OCI-LY3 (cell line): ENCODE measurements at regions not wholly inside any gene's neighbourhood (a gene's known extent, or its start where the extent isn't known, plus 50 kb on each side); places are given as distances from the start of the nearest gene placed in this dataset.

Experiments used
- H2AFZ ChIP-seq: fragments of 200-600, 300-600 bp; shearing (Covaris generic); 2 replicates; pipeline ENCODE4 v1.6.0; 2014; ENCODE audit warnings: antibody characterized with exemption, low read depth, low read length
- H3K27ac ChIP-seq: fragments of 200-600, 300-600 bp; sonication (generic); 2 replicates; pipeline ENCODE4 v1.5.1; 2014; ENCODE audit warnings: mild to moderate bottlenecking, low read length, moderate library complexity, mixed read lengths
- H3K27me3 ChIP-seq: fragments of 200-600, 300-600 bp; sonication (generic); 2 replicates; pipeline ENCODE4 v1.6.1; 2014; ENCODE audit warnings: low read depth, low read length, mixed read lengths
- H3K36me3 ChIP-seq: fragments of 200-600, 300-600 bp; sonication (generic); replicated peaks from 2 replicates; pipeline ENCODE3; 2014; ENCODE audit warnings: low read depth, low read length, mixed read lengths
- H3K4me1 ChIP-seq: fragments of 300-600, 200-600 bp; sonication (generic); 2 replicates; pipeline ENCODE4 v1.6.1; 2014; ENCODE audit warnings: low read length, mixed read lengths
- H3K4me2 ChIP-seq: fragments of 200-600, 300-600 bp; sonication (generic); 2 replicates; pipeline ENCODE4 v1.6.1; 2014; ENCODE audit warnings: low read length, mixed read lengths
- H3K4me3 ChIP-seq: fragments of 300-600, 200-600 bp; sonication (generic); 2 replicates; pipeline ENCODE4 v1.5.1; 2014; ENCODE audit warnings: antibody characterized with exemption, mild to moderate bottlenecking, low read length, moderate library complexity
- H3K79me2 ChIP-seq: fragments of 300-600, 200-600 bp; shearing (Covaris generic); 2 replicates; pipeline ENCODE4 v1.6.1; 2014; ENCODE audit warnings: mild to moderate bottlenecking, low read length, mixed read lengths
- H3K9ac ChIP-seq: fragments of 300-600, 200-600 bp; shearing (Covaris generic); 2 replicates; pipeline ENCODE4 v1.6.0; 2014; ENCODE audit warnings: mild to moderate bottlenecking, low read length, moderate library complexity
- H3K9me3 ChIP-seq: fragments of 200-600, 300-600 bp; shearing (Covaris generic); 2 replicates; pipeline ENCODE4 v1.6.1; 2014; ENCODE audit warnings: low read length, mixed read lengths; ENCODE audit not compliant: insufficient read depth
- H4K20me1 ChIP-seq: fragments of 200-600, 300-600 bp; sonication (generic); 2 replicates; pipeline ENCODE4 v1.6.1; 2016; ENCODE audit warnings: low read length, mixed read lengths; ENCODE audit not compliant: insufficient read depth
- EZH2phosphoT487 ChIP-seq: fragments of 200-600 bp; shearing (Covaris generic); IDR thresholded peaks from 2 replicates; pipeline ENCODE4 v1.6.1; 2018; ENCODE audit warnings: antibody characterized with exemption, mixed run types, low read depth
- TF ChIP-seq, protein P1 (sequence below): fragments of 200-600, 300-600 bp; sonication (generic); IDR thresholded peaks from 2 replicates; pipeline ENCODE4 v1.5.1; 2014; ENCODE audit warnings: antibody characterized with exemption, low read length, low read depth

DNA sequence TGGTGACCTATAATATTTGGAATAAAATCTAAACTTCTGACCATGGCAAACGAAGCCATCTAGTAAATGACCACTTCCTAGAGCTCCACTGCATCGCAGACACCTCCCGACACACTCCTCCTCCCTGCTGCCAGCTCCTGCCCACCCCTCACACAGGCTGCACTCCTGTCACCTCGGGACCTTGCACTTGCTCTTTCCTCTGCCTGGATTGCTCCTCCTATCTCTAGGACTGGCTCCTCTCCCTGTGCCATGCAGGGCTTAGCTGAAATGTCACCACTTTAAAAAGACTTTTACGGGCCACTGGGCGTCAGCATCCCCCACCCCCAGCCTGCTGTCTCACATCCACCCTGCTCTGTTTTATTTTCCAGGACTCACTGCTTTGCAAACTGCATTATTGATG, 87.6 kb upstream of the MC3R start:
- H3K4me3 ChIP-seq, result no peak overlapping the region
- H3K9ac ChIP-seq, result no peak overlapping the region
- H2AFZ ChIP-seq, result no peak overlapping the region
- TF ChIP-seq EZH2phosphoT487, result no peak
- TF ChIP-seq, protein P1, sequence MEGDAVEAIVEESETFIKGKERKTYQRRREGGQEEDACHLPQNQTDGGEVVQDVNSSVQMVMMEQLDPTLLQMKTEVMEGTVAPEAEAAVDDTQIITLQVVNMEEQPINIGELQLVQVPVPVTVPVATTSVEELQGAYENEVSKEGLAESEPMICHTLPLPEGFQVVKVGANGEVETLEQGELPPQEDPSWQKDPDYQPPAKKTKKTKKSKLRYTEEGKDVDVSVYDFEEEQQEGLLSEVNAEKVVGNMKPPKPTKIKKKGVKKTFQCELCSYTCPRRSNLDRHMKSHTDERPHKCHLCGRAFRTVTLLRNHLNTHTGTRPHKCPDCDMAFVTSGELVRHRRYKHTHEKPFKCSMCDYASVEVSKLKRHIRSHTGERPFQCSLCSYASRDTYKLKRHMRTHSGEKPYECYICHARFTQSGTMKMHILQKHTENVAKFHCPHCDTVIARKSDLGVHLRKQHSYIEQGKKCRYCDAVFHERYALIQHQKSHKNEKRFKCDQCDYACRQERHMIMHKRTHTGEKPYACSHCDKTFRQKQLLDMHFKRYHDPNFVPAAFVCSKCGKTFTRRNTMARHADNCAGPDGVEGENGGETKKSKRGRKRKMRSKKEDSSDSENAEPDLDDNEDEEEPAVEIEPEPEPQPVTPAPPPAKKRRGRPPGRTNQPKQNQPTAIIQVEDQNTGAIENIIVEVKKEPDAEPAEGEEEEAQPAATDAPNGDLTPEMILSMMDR, result no peak
- no peak overlapping the region for H3K4me2 ChIP-seq
- no peak overlapping the region for H3K27ac ChIP-seq
- H3K79me2 ChIP-seq, result no peaks in the 10 kb centered on the region
- H3K4me1 ChIP-seq, result no peaks in the 10 kb centered on the region
- H4K20me1 ChIP-seq, result no peaks in the 10 kb centered on the region
- no peaks in the 10 kb centered on the region for H3K36me3 ChIP-seq
- no peaks in the 10 kb centered on the region for H3K9me3 ChIP-seq
- peaks cover 42% of the 10 kb centered on the region for H3K27me3 ChIP-seq

DNA sequence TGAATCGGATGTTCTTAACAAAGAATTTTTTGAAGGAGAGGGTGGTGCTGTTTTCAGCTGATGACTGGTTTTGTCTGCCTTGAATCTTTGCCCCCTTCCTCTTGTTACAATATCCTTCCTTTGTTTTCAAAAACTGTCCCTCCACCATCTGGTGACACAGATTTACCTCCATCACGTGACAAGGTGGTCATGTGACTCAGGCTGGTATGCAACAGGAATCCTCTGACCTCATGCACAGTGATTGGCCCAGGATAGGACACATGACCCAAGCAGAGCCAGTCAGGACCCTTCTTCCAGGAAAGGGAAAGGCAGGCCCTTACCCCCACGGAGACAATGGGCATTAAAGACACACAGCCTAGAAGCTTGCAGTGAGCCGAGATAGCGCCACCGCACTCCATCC, 84.7 kb upstream of the MC3R start:
- Histone ChIP-seq H3K4me1 (no peaks in the 10 kb centered on the region), H3K36me3 (no peaks in the 10 kb centered on the region), H4K20me1 (no peaks in the 10 kb centered on the region), H3K4me3 (no peak overlapping the region), H3K27me3 (peaks cover 35% of the 10 kb centered on the region), H3K79me2 (no peaks in the 10 kb centered on the region), H3K9me3 (no peaks in the 10 kb centered on the region), H3K4me2 (no peak overlapping the region), H2AFZ (no peak overlapping the region), H3K27ac (no peak overlapping the region), H3K9ac (no peak overlapping the region)
- no peak for TF ChIP-seq EZH2phosphoT487
- TF ChIP-seq, protein P1, result no peak

DNA sequence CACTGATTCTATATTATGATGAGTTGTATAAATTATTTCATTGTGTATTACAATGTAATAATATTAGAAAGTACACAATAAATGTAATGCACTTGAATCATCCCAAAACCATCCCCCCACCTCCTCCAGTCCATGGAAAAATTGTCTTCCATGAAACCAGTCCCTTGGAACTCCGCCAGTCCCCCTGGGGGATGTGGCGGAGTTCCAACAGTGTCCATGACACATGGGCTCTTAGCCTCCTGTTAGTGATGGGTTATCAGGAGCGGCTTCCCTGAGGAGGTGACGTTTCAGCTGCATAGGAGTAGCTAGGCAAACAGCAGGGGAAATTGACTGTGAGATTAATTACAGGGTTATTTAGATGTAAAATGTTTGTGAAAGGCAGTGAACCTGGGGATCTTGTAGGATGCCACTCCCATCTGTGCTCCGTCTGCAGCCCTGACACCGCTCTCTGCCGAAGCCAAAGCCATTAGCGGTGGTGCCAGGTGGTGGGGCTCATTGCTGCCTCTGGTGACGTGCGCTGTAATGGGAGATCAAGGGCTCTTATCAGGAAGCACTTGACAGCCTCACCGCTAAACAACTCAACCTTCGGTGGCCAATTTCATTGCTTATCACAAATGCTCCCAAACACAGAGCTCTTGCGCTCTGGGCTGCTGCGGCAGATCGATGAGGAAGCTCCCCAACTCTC, 81.6 kb upstream of the MC3R start:
- no peak overlapping the region for H3K27ac ChIP-seq
- no peaks in the 10 kb centered on the region for H3K79me2 ChIP-seq
- TF ChIP-seq, protein P1, result no peak
- no peak for TF ChIP-seq EZH2phosphoT487
- no peaks in the 10 kb centered on the region for H3K36me3 ChIP-seq
- H3K4me2 ChIP-seq, result no peak overlapping the region
- H3K27me3 ChIP-seq, result peaks cover 19% of the 10 kb centered on the region; the same call in 1 of the 2 replicates
- H4K20me1 ChIP-seq, result no peaks in the 10 kb centered on the region
- no peaks in the 10 kb centered on the region for H3K9me3 ChIP-seq
- no peak overlapping the region for H3K4me3 ChIP-seq
- no peak overlapping the region for H3K9ac ChIP-seq
- no peak overlapping the region for H2AFZ ChIP-seq
- H3K4me1 ChIP-seq, result no peaks in the 10 kb centered on the region

DNA sequence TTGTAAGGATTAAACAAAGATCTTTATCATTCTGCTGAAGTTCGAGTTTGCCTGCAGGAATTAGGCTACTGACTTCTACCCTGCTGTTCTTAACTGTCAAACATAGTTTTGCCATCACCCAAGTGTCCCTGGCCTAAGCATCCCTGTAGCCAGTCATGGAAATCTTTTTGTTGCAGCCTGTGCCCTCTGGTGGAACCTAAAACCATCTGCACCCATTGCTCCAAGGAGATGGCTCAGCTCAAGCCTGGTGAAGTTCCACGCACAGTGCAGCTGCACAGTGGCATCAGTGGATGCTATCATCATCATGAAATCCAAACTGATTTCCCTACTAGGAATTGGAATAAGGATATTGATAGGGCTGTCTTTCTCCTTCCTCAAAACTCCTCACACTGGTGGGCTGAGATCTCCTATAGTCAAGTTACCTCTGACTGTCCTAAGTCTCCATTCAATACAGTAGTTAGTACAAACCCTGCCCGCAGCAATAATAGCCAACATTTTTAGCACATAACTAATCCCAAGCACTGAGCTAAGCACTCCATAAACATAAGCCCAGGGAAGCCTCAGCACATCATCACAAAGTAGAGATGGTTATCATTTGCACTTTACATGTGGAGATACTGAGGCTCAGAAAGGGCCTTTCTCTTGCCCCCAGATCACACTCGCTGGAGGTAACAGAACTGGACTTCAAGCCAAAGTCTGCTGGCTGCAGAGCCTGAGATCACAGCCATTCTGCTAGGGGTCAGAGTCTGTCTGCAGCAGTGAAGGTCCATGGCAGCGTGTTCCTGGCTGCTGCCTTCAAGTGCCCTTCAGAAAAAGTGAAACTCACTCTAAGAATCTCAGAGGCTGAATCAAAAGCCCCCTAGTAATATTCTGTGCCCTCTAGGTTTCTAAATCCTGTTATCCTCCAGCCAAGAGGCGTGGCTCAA, 77.2 kb upstream of the MC3R start:
- no peak for TF ChIP-seq EZH2phosphoT487
- TF ChIP-seq, protein P1, result peak; percentile 83
- Histone ChIP-seq H3K79me2 (no peaks in the 10 kb centered on the region), H3K4me3 (no peak overlapping the region), H3K27ac (no peak overlapping the region), H2AFZ (no peak overlapping the region), H3K4me2 (no peak overlapping the region), H3K27me3 (peaks cover 37% of the 10 kb centered on the region), H4K20me1 (no peaks in the 10 kb centered on the region), H3K4me1 (no peaks in the 10 kb centered on the region), H3K9me3 (no peaks in the 10 kb centered on the region), H3K36me3 (no peaks in the 10 kb centered on the region), H3K9ac (no peak overlapping the region)
